HG03520 (cell line): ENCODE measurements at regions not wholly inside any gene's neighbourhood (a gene's known extent, or its start where the extent isn't known, plus 50 kb on each side); places are given as distances from the start of the nearest gene placed in this dataset.

Source experiments
- ATAC-seq: cut with Tn5 transposase; IDR thresholded peaks from one replicate; pipeline ENCODE4 v1.9.1; 2021; ENCODE audit warnings: mild to moderate bottlenecking, moderate library complexity; ENCODE audit not compliant: unreplicated experiment

DNA sequence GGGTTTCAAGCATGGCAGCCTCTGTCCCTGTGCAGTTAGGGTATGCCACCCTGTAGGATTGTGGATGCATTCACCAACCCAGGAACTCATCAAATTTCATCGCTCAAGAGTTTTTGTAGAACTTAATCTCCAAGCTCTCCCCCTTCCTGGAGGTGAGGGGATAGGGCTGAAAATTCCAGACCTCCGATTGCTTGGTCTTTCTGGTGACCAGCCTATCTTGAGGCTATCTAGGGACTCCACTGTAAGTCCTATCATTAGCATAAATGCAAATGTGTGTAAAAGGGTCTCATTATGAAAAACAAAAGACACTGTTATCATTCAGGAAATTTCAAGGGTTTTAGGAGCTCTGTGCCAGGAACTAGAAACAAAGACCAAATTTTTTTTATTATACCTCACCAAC, 244.0 kb downstream of the DUSP6 start:
- no peak for ATAC-seq

DNA sequence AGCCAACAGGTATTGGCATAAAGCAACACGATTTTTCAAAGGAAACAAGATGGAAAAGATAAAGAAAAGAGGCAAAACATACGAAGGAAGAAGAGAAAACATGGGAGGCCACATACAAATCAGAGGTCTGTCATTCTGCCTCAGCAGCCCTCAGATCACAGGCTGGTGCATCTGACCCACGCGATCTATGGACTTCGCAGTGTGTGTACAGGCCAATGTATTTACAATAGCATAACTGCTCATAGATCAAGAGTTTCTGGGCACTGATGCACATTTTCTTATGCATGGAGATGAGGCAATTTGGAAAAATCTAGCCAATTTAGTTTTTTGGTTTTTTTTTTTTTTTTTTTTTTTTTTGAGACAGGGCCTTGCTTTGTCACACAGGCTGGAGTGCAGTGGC, 245.4 kb downstream of the DUSP6 start:
- ATAC-seq = no peak

DNA sequence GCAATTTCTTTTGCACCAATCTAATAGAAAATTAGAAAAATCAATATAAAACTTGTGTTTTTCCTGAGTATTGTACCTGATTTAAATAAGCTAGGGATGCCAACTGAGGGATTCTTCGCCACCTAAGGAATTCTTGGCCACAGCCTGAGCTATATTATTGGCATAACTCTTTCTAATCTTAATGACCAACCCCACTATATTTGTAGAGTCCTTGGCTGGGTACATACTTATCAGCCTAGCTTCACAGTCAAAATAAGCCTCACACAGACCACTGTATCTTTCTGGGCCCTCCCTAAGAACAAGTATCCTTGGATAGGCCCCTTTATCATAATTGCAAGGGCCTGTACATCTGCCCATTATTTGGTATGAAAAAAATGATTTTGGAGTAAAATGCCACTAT, 247.1 kb downstream of the DUSP6 start:
- ATAC-seq = no peak

DNA sequence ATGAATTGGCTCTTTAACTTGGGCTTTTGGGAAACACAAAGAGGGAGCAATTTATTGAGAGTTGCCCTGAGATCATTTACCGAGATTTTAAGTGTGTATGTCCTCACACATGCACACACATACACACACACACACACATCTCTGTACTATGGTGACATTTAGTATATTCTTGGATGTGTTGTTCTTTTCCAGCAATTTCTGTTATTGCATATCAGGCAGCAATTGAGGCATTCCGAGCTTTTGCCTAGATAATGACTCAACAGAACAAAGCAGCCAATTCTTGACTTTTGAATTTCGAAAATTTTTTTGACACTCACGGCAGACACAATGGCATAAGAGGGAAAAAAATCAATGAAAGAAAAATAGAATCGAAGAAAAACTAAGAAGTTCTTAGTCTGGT, 248.5 kb downstream of the DUSP6 start:
- ATAC-seq = no peak

DNA sequence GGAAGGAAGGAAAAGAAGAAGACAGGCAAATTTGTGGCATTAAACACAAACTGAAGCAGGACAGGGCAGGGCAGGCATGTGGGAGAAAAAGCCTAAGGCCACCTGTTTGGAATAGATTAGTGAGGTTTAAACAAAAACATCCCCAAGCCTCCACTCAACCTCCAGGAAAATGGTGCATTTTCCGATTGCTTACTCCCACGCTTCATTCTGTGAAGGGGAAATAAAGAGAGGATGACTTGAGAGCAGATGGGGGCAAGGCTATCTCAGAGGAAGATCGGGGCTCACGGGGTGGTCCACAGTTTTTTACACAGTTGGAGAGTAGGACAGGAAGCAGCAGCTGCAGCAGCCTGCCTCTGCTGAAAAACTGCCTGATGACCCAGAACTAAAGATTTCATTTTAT, 250.9 kb downstream of the DUSP6 start:
- ATAC-seq = no peak

DNA sequence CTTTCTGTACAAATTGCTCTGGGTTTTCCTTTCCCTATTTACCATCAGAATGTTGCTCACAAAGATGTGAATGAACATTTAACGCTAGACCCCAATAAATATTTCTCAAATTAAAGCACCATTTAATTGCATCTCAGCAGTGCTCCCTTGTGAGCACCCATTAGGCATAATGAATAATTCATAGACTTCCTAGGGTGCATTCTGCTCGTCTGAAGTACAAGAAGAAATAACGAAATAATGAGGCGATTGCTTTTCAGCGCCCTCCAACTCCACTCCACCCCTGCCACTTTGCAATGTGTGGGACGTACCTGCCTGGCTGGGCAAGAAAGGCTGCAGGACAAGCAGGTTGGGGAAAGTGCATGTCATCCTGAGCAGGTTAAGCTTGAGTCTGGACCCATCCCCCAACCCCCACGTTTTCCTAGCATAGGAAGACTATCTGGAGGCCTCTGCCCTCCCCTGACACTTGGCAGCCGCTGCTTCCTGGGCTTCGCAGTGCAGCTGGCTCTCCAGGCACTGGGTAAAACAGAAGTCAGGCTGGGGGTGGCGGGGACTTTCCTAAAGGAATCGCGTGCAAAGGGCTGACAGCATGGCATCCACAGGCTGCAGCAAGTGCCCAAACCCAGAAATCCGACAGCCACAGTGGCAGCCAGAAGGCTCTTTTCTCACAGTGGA, 253.7 kb downstream of the DUSP6 start:
- ATAC-seq = no peak

DNA sequence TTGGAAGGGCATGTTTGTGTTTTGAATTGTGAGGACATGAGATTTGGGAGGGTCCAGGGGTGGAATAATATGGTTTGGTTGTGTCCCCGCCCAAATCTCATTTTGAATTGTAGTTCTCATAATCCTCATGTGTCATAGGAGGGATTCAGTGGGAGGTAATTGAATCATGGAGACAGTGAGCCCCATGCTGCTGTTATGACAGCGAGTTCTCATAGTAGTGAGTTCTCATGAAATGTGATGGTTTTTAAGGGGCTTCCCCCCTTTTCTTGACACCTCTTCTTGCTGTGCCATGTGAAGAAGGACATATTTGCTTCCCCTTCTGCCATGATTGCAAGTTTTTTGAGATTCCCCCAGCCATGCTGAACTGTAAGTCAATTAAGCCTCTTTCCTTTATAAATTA, 260.0 kb downstream of the DUSP6 start:
- ATAC-seq = no peak

DNA sequence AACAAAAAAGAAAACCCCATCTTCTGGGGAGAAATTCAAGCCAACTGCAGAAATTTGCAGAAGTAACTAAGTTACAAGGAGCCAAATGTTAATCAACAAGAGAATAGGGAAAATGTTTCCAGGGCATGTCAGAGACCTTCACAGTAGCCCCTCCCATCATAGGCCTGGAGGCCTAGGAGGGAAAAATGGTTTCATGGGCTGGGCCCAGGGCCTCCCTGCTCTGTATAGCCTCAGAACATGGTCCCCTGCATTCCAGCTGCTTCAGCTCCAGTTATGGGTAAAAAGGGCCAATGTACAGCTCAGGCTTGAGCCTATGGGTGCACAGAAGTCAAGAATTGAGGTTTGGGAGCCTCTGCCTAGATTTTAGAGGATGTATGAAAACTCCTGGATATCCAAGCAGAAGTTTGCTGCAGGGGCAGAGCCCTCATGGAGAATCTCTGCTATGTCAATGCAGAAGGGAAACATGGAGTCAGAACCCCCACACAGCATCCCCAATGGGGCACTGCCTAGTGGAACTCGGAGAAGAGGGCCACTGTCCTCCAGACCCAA, 260.9 kb downstream of the DUSP6 start:
- ATAC-seq = no peak

DNA sequence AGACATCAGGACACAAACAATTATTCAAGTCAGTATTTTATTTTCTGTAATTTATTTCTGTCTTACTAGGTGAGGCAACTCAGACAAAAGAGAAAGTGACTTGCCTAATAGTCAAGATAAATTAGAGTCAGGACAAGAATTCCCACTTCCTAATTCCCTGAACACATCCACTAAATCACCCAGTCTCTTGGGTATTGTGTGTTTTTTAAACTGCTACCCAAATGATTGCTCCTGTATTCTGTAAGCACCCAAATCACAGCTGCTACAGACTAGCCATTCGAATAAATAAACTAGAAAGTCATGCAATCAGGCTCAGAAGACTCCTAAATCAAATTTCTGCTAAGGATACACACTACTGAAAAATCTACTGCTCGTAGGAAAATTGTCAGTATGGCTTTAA, 263.0 kb downstream of the DUSP6 start:
- ATAC-seq = no peak

DNA sequence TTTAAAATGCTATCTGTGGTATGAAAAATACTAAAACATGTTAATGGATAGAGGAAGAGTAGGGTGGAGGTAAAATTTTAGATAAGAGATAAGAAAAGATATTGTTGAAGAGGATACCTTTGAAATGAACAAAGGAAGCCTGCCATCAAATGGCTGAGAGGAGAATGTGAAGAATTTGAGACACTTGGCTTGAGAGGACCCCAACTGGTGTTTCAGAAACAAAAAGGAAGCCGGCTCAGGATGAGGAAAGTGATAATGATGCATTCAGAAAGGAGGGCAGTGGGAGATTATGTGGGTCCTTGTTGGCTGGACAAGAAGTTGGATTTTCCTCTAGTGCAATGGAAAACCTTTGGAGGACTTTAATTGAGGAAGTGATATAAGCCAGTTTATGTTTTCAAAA, 264.4 kb downstream of the DUSP6 start:
- ATAC-seq = no peak

DNA sequence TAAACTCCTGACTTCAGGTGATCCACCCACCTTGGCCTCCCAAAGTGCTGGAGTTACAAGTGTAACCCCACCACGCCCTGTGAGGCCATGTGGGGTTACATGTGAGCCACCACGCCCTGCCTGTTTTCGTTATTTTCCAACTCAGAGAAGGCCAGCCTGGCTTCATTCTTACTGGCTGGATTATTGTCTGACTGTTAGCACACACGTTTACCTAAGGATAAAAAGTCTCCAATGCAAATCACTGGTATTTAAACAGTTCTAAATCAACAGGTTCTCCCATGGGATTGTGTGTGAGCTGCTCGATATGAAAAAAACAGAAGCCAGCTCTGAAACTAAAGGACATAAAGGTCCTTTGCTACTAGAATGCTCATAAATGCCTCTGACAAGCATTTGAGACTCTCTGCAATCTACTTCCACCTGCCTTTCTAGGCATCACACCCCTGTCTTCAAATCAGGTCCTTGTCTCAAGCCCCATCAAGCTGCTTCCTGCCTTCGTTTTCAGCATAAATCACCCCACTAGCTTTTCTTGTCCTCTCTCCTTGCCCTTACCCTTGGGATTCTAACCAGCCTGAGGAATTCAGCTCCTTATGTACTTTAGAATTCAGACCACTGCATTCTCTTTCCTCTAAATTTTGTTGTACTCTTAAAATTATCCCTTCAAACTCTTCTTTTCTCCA, 265.0 kb downstream of the DUSP6 start:
- ATAC-seq = no peak

DNA sequence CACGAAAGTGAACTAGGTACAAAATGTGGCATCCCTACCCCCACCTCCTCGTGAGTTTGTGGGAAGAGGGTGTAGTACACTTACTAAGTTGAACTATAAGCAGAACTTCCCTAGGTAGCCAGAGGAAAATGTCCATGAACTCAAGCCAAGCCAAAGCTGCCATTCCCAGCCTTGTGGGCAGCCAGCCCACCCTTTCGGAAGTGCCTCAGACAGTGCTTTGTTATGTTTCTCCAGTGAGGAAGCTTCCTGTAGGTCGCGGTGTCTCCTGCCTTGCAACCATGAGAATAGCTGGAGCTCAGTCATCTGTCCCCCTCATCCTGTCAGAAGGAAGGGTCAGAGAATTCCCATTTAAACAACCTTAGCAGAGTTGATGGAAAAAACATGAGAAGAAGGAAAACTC, 266.9 kb downstream of the DUSP6 start:
- no peak for ATAC-seq

DNA sequence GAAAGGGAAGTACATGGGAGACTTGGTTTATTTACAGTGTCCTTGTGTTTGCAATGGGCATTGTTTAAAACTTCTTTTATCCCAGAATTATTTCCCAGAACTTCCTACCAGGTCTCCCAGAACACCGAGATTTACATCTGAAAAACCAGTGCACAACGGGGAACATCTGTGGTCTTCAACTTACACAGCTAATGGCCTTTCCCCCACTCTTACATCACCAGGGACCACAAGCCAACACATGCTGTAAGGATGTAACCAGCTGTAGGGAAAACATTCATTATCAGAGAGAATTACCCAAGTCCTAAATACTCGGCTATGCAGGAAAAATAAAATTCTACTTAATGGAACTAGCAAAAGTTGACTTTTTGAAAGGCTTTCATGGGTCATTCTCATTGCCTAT, 267.6 kb downstream of the DUSP6 start:
- ATAC-seq = no peak

DNA sequence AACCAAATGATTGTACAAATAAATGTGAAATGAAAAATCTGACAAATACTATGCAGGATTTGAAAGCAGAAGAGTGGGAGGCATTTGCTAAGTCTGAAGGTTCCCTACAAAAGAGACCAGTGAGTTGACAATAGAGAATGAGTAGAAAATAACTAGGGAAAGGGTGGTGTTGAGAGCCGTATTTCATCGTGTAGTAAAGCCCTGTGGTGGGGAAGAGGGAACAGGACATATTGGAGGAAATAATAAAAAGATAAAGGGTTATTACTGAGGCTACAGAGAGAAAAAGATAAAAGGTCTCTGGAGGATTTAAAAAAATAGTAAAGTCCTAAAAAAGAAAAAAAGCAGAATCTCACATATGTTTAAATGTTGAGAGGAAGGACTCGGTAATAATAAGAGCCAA, 268.8 kb downstream of the DUSP6 start:
- ATAC-seq = no peak

DNA sequence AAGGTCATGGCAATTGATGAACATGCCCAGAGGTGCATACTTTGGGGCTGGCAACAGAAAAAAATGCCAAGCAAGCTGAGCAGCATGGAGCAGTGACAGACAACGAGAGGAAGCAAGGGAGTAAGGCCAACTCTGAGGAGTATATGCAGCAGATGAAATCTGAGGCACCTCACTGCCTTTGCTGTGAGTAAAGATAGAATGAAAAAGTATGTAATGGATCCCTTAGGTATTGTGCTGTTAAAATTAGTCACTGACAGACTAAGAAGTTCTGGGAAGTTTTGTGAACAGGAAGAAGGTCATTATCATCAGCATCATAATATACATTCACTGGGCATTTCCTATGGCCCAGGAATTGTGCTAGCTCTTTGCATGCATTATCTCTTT, 269.9 kb downstream of the DUSP6 start:
- no peak for ATAC-seq

DNA sequence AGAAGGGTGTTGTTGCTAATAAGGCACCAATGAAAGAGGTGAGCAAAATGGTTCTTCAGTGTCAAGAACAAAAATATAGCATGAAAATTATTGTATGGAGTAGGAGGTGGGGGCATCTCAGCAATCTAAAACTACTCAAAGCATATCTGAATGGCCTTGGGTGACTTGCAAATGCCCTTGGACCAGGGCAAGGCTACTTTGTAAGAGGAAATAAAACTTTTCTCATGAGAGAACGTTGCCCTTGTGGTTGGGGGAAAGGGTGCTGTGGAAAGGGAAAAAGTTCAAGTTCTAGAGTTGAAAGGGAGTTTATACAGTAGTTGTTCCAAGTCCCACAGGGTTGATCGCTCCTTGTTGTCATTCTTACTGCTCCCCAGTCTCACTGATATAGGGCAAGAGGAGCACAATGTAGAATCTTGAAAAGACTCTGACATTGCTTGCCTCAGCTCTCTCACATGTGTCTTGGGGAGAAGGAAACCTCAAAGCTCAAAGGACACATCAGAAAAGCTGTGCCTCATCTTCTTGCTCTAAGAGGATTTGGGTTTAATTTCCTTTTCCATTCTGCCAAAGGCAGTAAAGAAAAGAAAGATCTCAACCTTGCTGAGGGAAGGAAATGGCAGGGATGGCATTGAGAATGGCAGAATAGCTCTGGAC, 270.5 kb downstream of the DUSP6 start:
- ATAC-seq = no peak

DNA sequence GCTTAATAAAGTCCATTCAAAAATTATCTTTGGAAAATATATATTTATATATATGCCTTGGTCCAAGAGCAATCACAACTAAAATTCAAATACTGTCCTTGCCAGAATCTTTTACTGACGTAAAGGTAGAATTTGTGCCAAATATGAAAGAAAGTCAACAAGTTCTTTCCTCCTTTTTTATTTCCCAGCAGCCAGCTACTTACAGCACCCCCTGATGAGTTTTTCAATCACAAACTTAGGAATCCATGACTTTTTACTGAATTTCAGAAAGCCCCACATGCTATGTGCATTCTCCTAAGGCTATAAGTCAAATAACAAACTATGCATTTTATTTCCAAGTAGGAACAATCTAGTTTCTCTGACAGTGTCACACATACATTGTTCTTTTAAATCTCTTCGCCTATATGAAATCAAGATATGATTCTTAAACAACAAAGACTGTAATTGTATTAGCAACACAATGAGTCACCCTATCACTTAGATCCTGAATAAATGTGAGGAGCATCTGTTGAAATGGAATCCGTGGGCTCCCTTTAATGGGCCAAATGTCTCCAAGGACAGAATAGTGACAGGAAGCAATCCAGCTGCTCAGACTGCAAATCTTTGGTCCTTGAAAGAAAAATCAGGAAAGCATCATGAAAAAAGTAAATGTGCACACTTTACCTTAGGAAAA, 271.4 kb downstream of the DUSP6 start:
- no peak for ATAC-seq

DNA sequence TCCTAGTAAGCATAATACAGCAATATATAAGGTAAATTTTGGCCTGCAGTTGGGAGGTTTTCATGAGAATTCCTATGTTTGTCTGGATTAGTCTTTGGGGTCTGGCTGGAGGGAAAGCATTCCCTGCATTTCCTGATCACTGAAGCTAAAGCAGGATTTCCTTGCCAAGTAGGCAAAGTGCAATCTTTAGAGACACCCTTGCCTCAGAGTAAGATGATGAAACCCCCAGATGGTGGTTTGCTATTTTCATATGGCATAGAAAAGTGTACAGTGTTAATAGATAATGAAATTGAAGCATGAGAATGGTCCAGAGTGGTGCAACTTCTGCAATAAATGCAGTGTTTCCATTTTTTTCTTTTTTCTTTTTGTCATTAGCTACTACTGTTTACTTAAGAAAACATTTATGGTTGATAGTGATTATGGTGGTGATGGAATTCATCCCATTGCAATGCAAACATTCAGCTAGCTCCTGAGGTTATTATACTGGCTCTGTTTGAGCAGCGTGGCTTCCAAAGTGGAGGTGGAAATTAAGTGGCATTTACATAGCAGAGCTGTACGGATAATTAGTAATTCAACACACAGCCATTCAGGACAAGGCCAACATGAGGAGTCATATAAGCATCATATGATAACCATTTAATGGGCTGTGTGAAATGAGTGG, 276.3 kb downstream of the DUSP6 start:
- no peak for ATAC-seq

DNA sequence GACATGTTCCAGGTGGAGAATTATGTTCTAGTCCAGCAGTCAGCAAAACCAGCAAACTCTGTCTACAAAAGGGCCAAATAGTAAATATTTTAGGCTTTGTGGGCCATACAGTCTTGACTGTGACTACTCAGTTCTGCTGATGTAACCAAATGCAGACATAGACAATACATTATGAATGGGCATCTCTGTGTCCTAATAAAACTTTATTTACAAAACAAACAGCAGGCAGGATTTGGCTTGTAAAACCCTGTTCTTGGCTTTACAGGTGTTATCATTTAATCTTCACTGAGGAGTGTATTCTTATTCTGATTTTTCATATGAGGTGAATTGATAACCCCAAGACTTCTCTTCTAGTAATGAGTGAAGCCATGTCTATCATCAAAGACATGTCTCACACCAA, 278.6 kb downstream of the DUSP6 start:
- no peak for ATAC-seq

DNA sequence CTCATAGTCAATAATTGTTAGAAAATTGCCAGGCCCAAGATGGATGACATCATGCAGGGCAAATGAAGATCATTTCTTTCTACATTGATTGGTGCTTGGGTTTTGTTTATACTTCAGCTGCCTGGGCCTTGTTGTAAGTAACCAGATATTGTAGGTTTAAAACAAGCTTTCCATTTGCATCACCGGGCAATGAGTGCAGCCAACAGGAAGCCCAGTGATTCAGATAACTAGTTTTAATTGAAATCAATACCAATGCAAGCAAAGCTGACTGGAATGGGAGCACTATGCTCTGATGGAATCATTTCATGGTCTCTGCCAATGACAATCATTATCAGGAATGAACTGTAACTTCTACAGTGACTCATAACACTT, 279.3 kb downstream of the DUSP6 start:
- ATAC-seq = no peak
